GM19467 (cell line): ENCODE measurements at regions not wholly inside any gene's neighbourhood (a gene's known extent, or its start where the extent isn't known, plus 50 kb on each side); places are given as distances from the start of the nearest gene placed in this dataset.
"Not testable (repeated sequence)": the region's sequence is repeated elsewhere in the genome, so short reads cannot be mapped to it uniquely, and the experiment has no call there.

Source experiments
- ATAC-seq: cut with Tn5 transposase; IDR thresholded peaks from one replicate; pipeline ENCODE4 v1.9.1; 2021; ENCODE audit warnings: mild to moderate bottlenecking, moderate library complexity; ENCODE audit not compliant: unreplicated experiment

GRCh38 chr7:12002428-12002827 lies 170.4 kb upstream of the THSD7A start:
- no peak for ATAC-seq

DNA sequence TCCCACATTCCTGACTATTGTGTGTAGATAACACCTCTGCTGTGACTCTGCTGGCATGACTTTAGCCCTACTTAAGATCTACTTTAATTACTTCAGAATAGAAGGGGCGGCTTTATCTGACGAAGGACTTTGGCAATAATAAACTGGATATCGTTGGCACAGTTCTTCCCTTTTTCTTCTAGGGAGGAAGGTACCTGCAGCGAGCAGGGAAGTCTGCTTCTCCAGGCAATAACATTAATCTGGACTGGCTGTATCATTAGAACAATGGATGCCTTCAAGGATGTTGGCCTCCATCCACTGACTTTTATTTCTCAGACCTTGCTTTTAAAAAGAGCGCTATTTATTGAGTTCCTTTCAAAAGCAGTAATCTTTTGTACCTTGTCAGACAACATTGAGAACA lies 172.6 kb upstream of the THSD7A start:
- no peak for ATAC-seq

DNA sequence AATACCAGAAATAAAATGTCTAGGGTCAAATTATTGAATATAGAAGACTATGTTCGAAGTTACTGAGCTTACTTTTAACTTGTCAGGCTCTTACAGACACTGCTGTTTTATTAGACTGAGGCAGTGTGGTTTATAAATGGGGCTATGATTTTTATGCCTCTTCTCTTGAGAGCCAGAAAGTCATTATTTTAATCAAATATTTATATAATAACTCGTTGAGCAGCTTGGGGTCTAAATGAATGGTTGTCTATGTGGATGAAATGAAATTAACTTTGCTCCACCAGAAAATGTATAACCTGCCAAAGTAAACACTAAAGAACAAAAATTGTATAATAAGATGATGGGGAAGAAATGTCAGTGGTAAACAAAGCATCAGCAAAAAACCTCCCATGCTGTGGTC lies 175.6 kb upstream of the THSD7A start:
- ATAC-seq = no peak

DNA sequence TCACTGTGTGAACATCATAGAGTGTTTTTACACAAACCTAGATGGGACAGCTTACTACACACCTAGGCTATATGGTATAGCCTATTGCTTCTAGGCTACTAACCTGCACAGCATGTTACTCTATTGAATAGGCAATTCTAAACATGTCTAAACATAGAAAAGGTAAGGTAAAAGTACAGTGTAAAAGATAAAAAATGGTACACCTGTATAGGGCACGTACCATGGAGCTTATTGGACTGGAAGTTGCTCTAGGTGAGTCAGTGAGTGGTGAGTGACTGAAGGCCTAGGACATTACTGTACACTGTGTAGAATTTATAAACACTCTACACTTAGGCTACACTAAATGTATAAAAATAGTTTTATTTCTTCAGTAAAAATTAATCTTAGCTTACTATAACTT lies 182.0 kb upstream of the THSD7A start:
- no peak for ATAC-seq

DNA sequence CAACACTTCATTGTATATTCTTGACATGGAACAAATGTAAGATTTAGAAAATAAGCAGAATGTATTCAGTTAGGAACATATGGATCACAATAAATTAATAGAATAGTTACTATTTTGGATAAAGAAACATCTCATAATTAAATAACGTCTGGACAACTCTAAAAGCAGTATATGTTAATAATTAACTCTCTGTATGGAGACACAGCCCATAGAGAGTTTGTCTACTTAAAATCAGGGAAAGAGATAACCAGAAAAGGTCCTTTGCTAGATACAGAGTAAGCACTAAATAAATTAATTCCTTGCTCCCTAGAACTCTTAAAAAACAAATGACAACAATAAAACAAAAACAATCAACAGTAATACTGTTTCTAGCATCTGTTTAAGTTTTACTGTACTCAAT lies 184.4 kb upstream of the THSD7A start:
- ATAC-seq = no peak

DNA sequence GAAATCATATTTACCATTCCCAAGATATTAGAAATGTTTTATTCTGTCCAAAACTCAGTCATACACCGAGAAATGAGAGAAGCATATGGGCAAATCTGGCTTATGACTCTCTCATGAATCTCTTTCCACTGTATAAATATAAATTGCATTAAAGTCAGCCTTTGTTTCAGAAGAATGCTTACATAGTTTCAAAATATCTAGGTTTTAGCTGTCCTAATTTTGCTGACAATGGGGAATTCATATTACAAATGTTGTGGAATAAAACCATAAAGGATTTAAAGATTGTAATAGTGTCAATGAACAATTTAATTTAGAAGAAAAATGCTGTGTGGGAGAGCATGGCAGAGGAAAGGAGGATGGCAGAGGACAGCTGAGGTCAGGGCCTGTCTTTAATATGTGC lies 185.0 kb upstream of the THSD7A start:
- no peak for ATAC-seq

GRCh38 chr7:12022011-12022410 lies 189.1 kb upstream of the TMEM106B start:
- ATAC-seq = not testable (repeated sequence)

DNA sequence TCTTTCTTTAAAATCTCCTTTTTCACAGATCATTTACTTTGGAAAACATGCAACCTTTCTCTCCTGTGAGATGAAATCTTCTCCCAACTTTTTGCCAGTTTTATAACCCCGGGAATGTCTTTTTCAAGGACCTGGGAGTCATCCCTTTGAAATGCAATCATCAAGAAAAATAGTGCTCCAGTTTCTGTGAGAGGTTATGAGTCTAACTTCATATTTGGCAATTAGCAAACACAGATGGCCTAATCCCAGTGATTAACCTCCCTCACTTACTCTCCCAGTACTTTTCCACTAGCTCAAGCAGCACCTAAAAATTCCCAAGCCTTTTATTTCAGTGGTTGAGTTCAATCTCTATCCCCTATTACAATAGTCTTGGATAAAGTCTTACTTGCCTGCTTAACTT lies 185.8 kb upstream of the TMEM106B start:
- no peak for ATAC-seq

DNA sequence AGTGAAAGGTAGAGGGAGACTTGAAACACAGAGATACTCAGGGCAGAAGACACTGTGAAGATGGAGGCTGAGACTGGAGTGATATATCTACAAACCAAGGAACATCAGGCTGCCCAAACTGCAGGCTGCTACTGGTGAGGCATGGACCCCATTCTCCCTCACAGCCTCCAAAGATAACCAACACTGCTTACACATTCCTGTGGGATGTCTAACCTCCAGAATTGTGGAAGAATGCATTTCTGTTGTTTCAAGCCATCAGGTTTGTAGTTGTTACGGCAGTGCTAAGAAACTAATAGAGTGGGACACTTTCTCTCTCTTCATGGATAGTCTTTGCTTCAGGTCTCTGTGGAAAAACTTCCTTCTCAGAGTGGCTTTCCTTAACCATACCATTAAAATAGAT lies 182.6 kb upstream of the TMEM106B start:
- ATAC-seq = no peak

DNA sequence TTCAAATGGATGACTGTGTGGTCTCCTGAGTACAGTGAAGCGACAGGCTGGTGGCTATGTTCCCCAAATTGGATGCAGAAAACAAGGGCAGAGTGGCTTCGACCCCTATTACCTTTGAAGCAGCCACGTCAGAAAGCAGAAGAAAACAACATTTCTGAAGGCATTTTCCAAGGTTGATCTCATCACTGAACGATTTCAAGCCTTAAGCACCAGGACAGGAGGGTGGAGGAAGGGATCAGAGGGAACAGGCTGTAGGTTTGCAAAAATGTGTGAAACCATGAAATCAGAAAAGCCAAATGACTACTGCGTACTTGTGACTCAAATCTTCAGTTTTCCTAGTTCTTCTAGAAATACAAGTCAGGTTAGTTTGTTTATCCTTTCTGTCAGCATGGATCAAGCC lies 181.0 kb upstream of the TMEM106B start:
- ATAC-seq = no peak

GRCh38 chr7:12031186-12031585 lies 179.9 kb upstream of the TMEM106B start:
- ATAC-seq = no peak

GRCh38 chr7:12031638-12032037 lies 179.5 kb upstream of the TMEM106B start:
- ATAC-seq = no peak

GRCh38 chr7:12032146-12032545 lies 178.9 kb upstream of the TMEM106B start:
- ATAC-seq = no peak

DNA sequence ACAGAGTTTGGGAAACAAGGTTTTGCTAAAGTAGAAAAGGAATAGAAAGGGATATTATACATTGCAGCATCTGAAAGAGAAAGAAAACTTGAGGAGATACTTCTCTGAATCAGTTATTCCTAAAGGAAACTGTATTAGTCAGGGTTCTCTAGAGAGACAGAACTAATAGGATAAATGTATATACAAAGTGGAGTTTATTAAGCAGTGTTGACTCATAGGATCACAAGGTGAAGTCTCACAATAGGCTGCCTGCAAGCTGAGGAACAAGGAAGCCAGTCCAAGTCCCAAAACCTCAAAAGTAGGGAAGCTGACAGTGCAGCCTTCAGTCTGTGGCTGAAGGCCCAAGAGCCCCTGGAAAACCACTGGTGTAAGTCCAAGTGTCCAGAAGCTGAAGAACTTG lies 167.6 kb upstream of the TMEM106B start:
- ATAC-seq = not testable (repeated sequence)

DNA sequence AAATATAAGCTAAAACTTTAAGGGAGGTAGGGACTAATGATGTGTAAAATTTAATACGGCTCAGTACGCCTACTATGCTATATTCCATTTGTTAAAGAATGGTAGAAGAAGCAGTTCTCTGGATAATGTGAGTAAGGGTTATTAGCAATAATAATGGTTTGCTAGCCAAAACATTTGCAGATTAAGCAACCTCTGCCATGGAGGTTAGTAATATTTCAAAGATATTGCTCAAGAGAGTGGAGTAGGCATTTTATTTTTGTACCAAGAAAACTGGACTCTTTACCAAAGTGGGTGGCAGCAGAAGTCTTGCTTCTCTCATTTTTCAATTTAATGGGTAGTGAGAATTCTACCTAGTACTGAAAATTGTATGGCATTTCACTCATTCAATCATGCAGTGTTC lies 158.9 kb upstream of the TMEM106B start:
- no peak for ATAC-seq

- no peak for ATAC-seq
Observed at GRCh38 chr7:12053561-12053960, 157.5 kb upstream of the TMEM106B start.

DNA sequence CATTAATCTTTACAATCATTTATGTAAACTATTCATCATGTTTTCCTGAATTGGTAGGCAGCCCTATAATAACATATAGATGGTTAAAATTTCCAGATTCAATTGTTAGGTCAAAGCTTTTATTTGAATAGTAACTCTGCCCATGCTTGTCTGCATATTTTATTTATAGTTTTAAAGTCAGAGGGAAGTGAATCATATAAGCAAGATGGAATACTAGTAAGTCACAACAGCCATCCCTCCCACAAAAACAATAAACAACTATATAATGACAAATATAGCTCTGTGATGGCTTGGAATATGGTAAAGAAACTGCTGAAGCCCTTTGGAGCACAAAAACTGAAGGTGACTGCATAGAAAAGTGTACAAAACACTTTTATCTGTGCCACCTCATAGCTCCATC lies 156.3 kb upstream of the TMEM106B start:
- ATAC-seq = no peak

DNA sequence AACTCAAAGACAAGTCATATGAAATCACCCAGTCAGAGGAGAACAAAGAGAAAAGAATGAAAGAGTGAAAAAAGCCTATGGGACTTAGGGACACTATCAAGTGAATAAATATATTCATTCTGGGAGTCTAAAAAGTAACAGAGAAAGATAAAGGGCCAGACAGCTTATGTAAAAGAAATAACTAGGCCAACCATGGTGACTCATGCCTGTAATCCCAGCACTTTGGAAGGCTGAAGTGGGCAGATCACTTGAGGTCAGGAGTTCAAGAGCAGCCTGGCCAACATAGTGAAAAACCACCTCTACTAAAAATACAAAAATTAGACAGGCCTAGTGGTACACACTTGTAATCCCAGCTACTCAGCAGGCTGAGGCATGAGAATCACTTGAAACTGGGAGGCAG lies 154.7 kb upstream of the TMEM106B start:
- ATAC-seq = no peak

DNA sequence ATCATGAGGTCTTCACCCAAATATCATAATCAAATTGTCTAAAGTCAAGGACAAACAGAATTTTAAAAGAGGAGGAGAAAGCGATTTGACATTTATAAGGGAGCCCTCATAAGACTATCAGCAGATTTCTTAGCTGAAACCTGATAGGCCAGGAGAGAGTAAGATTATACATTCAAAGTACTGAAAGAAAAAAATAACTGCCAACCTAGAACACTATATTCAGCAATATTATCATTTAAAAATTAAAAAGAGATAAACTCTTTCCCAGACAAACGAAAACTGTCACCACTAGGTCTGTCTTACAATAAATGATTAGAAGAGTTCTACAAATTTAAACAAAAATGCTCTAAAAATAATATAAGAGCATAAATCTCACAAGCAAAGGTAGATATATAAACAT lies 154.1 kb upstream of the TMEM106B start:
- no peak for ATAC-seq

DNA sequence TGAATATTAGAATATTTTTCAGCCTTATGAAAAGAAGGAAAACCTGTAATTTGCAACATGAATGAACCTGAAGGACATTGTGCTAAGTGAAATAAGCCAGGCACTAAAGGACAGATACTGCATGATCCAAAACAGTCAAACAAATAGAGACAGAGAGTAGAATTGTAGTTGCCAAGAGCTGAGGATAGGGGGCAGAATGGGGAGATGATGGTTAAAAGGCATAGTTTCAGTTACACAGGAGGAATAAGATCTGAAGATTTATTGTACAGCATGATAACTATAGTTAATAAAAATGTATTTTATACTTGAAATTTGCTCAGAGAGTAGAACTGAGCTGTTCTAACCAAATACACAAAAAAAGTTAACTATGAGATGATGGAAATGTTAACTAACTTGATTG lies 149.0 kb upstream of the TMEM106B start:
- no peak for ATAC-seq

DNA sequence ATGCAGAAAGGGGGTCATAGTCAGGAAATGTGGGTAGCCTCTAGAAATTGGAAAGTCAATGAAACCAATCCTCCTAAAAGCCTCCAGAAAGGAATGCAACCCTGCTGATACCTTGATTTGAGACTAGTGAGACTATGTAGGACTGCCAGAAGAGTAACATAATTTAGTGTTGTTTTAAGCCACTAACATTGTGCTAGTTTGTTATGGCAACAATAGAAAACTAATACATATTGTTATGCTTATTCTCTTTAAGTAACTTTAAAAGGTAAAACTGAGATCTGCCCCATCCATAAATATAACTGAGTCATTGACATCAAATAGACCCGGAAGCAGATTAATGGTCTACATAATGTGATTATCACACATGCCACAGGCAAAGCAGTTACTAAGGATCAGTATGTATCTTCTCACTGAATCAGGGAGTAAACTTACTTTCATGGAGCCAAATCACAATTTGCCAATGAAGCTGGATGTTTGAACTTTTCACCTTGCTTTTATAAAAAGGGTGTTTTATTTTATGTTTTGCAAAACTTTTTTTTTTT lies 146.4 kb upstream of the TMEM106B start:
- ATAC-seq = no peak

DNA sequence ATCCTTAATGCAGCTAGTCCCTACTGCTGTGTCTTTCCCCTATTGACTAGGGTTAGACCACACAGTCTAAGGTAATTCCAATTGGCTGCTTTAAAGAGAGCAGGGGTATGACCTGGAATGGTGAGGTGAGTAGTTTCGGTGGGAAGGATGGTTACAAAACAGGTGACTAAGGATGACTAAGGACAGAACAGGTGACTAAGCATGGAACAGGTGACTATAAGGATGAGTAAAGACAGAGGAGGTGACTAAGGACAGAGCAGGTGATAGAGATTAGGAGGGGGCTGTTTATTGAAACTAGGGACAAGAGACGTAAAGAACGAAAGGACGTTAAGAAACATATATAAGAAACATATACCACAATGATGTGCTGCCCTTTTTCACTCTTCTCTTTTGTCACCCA lies 145.1 kb upstream of the TMEM106B start:
- no peak for ATAC-seq

GRCh38 chr7:12066521-12066920 lies 144.6 kb upstream of the TMEM106B start:
- no peak for ATAC-seq
